Activated CD4-positive, alpha-beta T cell treated with anti-CD3 and anti-CD28 coated beads, Interleukin-2, Interleukin-6, amounts not matched to agents 100 ng/mL and 50 ng/mL, durations not matched to agents 16 hours and 8 hours (primary cell): ENCODE measurements at regions not wholly inside any gene's neighbourhood (a gene's known extent, or its start where the extent isn't known, plus 50 kb on each side); places are given as distances from the start of the nearest gene placed in this dataset.
"Not testable (repeated sequence)": the region's sequence is repeated elsewhere in the genome, so short reads cannot be mapped to it uniquely, and the experiment has no call there.

ENCODE experiments used
- DNase-seq: peaks from one replicate; pipeline ENCODE4 v3.0.0-alpha.2; 2020

DNA sequence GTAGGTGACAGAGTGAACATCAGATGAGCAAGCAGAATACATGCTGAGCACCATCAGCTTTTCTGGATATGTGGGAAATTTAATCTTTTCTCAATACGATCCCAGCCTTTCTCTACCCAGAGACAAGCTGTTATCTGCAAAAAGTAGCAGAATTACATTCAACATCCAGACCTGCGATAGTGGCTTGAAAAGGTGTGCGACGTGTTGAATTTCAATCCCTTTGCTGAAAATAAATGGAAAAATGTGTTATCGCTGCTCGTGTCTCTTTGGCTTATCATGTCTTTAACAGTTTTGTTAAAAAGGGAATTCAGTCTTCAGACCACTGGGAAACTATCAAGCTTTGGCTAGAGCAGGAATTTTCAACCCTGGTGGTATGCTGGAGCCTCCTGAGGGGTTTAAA lies 98.8 kb upstream of the FAM20A start:
- no peak for DNase-seq

DNA sequence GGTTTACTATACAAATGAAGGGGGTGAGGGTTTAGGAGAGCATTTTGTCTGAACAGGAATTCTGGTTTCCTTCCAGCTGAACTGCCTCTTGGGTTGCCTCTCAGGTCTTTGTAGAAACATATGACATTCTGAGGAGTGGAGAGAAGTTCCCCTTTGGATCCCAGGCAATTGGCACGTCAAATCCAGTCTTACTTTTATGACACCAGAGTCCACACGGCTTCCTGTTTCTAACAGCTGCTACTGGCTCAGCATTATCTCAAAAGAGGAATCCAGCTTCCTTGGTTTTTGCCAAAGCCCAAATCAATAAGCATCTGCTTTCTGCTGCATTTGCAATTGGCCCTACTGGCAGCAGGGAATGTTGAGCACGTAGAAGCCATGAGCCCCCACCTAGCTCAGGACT lies 97.6 kb upstream of the FAM20A start:
- DNase-seq = no peak

DNA sequence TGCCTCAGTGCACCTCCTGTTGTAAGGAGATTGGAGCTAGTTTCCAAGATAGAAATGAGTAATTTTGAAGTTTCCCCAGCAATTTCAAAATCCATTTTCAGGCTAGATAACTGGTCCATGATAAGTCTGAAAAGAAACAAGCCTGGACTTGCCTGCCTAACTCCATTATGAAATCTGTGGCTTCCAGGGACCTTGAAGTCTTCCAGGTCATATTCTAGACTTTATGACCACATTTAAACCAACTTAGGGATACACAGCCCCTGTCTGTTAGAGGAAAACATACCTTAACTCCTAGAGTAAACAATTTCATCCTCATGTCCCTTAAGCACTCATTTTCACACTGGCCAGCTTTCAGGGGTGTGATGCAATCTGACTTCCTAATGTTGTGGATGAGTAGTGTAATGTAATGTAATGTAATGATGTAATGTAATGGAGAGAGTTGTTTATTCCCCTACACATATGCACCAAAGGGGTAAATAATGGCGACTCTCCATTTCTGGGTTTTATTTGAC lies 96.7 kb upstream of the FAM20A start:
- no peak for DNase-seq

DNA sequence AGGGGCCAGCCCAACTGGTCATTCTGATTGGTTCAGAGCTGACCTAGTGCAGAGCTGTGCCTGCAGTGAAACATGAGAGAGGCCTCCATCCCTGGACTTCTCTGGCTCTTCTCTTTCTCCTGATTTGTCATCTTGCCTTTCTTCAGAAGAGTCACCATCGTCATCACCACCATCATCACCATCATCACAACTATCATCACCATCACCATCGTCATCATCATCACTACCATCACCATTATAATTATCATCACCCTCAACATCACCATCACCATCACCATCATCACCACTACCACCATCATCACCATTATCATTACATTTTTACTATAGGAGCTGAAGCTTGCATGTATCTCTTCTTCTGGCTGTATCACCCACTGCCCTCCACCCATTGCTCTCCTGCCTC lies 94.5 kb upstream of the FAM20A start:
- no peak for DNase-seq

DNA sequence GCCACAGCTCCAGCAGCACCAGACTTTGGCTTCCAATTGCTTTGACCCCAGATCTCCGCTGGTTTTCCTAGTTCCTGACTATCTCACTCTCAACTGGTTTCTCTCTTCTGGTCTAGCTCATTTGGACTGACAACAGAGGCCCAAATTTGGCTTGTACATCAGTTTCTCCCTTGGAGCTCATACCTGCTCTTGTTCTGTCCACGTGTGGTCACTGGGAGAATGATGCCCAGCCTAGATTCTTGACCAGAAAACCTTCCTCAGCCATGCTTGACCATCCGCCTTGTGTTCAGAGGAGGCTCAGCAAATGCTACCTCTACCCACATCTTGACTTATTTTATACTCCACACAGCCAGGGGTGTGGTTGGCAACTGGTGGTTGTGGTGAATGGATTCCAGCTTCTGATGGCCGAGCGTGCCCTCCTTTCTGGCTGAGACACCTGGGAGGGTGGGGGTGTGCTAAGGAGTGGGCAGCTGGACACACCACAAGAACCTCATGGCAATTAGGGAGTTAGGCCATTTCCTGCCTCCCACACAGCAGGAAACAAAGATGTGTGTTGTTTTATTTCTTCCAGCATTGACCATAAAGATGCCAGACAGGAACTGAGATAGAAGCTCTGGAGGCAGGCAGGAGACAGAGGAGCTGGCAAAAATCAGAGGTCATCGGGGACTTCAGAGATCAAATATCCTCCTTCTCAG lies 93.8 kb upstream of the FAM20A start:
- DNase-seq = no peak

DNA sequence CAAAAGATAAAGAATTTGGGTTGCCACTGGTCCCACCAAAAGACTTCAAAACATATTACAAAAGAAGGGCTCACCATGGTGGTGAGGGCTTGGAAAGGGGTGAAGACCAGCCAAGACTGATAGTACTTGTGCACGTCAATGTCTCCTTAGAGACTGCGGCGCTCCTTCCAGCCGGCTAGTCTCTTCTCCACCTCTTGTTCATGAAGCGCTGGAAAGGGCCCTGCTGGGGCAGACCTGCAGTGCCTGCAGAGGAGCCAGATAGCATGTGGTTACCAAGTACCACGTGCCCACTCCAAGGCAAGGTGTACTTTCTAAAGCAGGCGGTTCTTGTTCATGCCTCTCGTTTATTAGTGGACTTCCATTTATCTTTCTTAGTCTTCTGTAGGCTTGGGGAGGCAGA lies 92.7 kb upstream of the FAM20A start:
- no peak for DNase-seq

DNA sequence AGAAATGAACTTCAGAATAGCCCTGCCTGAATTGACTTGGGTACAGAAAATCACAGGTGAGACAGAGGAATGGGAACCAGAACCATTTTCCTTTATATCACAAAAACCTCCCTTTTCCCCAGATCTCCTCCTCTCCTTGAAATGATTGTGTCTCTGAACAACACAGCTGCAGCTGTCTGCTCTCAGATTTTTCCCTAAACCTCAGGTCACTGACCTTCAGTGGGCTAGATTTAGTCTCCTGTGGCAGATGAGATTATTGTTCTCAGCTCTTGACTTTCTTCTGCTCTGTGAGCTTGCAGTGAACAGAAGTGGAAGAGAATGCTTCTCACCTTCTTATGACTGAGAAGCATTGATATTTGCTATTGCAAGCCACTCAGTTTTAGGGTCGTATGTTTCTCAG lies 92.3 kb upstream of the FAM20A start:
- DNase-seq = no peak

DNA sequence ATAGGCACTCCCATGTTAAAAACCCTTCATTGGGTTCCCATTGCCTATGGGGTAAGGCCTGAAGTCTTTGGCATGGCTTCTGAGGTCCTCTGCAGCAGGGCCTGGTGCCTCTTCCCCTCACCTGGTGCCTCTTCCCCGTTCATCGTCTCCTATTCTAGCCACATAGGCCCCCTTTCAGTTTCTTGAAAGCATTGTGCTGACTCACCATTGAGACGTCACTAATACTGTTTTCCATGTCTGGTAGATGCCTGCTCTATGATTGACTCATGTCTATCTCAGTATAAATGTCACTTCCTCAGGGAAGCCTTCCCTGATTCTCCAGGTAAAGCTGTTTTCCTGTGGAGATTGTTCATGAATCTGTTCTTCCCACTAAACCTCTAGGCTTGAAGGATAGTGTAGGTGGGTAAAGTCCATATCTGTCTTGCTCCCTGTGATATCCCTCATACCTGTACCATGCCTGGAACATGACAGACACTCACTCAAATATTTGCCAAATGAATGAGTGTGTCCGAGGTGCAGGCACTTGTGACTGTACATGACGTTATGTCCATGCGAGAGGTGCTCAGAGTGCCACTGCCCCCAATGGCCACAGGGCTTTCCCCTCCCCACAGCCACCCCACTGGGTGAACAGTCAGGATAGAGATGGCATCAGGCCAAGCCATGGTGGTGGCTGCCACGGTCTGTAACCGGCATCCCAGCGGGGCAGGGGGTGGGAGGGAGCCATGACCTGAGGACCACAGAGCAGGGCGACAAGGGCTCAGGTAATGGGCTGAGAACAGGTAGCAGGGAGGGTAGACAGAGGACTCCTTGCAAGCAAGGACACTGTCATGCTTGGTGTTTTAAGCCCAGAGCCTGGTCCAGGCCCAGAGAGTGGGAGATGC lies 85.2 kb upstream of the FAM20A start:
- no peak for DNase-seq

DNA sequence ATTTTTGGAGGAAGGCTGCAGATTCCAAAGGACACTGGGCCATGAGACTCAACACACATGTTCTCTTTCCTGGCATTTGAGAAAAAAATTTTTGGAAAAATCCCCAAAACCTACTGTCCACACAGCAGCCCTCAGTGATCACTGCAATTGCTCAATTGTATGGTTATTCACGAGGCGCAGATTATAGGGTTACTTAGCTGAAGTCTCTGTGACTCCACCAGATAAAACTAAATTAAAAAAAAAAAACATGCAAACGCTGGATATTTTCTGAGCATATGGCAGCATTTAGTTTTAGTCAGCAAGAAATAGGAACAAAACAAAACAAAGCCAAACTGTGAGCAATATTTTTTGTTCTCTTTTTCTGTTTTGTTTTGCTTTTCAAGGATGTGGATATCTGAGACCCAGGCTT lies 83.8 kb upstream of the FAM20A start:
- DNase-seq = no peak

DNA sequence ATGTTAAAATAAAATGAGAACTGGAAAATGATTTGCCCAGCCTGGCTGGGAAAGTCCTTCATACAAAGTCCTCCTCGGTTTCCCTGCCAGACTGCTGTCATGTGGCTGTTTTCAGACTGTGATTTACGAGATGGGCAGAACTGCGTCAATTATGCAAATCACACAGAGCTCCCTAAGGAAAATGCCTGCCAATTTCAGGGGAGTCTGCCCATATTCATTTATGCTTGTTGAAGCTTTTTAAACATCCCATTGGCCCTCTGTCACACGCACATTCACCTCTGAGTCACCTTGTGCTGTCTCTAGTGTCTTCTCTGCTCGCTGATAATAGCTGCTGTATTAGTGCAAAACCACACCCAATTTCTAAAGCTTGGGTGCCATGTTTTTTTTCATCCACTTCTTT lies 81.7 kb upstream of the FAM20A start:
- DNase-seq = no peak

DNA sequence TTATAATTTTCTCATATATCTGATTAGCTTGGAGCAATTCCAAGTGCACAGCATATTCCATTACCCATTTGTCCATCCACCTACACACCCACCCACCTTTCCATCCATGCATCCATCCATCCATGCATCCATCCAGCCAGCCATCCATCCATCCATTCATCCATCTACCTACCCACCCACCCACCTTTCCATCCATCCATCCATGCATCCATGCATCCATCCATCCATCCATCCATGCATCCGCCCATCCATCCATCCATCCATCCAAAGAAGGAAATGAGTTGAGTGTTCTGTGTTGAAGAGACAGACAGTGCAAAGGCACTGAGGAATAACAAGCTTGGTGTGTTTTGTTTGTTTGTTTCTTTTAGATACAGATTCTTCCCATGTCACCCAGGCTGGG lies 78.7 kb upstream of the FAM20A start:
- DNase-seq = no peak

DNA sequence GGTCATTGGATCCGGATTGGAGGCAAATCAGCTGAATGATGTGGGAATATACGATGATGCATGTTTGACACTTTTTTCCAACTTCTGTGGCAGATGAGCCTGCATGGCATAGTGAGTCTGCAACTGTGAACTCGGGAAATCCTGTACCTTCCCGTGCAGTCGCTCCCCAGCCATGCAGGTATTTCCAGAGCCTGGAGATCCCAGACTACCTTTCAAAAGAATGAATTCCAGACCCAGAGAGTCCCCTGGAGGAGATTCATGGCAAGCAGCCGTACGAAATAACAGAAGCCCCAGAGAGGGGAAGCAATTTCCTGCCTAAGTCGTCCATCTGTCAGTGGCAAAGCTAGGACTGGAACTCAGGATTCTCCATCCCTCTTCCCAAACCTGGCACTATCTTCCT lies 75.7 kb upstream of the FAM20A start:
- no peak for DNase-seq

DNA sequence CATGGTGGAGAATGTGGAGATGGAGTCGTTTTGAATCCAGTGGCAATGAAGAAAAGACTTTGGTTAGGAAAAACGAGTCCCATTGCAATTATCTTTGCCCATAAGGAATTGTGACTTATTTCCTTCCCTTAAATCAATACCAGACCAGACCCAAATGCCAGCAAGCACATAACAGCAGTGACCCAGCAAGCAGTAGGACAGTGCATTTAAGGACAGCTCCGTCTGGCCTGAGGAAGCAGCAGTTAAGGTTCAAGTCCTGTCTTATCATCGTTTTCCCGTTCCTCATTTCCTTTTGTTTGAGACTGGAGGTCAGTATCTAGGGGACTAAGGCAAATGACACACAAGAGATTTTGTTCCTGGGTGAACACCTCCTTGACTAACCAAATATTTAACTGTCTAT lies 74.6 kb upstream of the FAM20A start:
- DNase-seq = no peak

DNA sequence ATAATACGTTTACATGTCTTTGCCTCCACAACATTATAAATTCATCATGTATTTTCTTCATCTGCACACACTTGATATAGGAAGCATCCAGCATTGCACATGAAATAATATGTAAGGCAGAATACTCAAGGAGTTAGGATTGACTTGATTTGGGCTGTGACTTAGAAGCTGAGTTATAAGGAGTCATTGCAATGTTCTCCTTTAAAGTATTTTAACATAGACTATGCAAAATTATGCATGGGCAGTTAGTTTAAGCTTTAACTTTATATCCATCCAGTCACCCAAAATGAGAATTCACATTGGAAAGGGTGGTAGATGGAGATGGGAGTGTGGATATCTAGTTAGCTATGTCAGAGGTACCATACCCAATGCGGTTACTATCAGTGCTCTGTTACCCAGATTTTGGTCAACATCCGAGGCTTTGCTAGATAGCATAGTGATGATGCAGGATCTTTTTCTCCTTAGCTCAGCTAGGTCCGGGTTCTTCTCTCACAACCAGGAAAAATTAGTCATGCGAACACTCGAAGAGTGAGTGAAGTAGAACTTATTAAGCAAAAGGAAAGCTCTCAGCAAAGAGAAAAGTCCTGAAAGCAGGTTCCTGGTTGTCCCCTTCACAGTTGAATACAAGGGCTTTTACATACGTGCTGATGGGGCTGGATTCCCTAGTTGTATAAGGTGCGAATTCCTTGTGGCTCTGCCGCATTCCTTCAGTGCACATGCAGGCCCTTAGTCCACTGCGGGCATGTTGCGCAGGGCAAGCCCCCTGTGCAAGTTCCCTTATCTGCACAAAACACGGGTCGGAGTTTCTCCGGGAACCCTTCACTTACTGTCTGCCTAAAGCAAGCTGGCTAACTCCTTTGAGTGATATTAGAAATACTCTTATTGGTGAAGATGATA lies 73.1 kb upstream of the FAM20A start:
- DNase-seq = no peak

DNA sequence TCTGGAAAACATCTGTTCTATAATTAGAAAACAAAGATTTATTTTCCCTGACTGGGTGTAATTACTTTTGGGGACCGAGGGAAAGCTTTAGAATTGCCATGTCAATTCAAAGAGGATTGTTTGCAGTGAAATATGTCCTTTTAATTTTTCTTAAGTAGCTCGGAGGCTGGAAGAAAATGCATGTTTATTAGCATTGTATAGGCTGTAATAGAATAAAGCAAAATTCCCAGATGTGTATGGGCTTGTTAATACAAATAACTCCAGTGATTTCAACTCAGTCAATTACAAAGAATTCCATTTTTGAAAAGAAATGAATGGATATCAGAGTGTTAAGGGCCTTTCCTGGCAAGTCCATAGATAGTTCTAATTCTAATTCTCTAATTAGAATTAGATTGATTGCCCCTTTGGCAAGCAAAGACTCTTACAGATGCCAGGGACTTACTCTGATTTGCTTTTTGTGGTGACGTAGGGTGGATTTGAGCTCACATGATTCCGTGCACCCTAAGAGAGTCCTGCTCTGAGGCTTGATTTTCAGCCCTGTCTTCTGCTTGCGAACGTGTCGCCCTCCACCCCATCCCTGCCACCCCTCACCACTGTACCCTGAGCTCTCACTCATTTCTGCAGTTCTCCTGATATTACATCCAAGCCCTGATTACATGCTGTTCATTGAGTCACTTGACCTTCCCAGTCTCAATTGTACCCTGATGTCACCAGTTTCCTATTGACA lies 70.0 kb upstream of the FAM20A start:
- no peak for DNase-seq

DNA sequence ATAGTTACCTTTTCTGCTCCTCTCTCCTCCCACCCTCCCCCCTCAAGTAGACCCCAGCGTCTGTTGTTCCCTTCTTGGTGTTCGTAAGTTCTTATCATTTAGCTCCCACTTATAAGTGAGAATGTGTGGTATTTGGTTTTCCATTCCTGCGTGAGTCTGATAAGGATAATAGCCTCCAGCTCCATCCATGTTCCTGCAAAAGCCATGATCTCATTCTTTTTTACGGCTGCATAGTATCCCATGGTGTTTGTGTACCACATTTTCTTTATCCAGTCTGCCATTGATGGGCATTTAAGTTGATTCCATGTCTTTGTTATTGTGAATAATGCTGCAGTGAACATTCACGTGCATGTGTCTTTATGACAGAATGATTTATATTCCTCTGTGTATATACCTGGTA lies 65.3 kb upstream of the FAM20A start:
- not testable (repeated sequence) for DNase-seq

DNA sequence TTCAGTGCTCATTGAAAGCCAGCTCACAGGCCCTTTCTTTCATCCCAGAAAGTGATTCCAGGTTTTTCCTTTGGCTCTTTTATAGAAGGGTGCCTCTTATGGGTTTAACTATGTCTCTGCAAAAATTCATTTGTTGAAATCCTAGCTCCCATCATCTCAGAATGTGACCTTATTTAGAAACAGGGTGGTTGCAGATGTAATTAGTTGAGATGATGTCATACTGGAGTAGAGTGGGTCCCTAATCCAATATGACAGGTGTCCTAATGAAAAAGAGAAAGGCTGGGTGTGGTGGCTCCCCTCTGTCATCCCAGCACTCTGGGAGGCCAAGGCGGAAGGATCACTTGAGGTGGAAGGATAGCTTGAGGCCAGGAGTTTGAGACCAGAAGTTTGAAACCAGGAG lies 64.2 kb upstream of the FAM20A start:
- no peak for DNase-seq

DNA sequence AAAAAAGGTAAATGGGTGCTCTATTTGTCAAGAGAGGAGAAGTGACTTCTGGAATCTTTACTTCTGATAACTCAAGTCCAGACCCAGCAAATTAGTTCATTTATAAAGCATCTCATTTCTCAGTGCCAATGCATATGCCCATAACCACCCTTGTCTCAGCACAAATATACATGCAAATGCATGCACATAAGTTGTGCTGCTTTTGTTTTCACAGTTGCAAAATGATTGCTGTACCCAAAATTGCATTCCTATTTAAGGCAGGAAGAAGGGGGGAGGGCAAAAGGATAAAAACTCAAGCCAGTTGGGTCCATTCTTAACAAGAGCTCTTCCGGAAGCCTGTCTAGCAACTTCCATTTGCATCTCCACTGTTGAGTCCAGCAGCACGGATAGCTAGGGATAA lies 61.3 kb upstream of the FAM20A start:
- DNase-seq = no peak

DNA sequence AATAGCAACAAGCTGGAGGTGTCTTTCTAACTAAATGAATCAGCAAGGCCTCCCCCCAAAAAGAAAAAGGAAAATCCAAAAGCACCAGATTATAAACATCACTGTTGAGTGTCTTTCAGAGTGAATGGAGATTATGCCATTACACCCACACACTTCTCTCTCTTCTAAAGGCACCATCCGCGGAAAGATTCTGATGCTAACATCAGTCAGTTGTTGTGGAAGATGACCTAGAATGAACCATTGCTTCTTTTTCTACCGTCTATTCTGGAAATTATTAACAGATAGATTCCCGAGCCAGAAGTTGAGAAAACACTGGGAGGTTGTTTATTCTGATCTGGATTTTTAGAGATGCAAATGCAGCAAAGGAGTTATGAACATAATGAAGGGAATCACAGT lies 60.9 kb upstream of the FAM20A start:
- no peak for DNase-seq

DNA sequence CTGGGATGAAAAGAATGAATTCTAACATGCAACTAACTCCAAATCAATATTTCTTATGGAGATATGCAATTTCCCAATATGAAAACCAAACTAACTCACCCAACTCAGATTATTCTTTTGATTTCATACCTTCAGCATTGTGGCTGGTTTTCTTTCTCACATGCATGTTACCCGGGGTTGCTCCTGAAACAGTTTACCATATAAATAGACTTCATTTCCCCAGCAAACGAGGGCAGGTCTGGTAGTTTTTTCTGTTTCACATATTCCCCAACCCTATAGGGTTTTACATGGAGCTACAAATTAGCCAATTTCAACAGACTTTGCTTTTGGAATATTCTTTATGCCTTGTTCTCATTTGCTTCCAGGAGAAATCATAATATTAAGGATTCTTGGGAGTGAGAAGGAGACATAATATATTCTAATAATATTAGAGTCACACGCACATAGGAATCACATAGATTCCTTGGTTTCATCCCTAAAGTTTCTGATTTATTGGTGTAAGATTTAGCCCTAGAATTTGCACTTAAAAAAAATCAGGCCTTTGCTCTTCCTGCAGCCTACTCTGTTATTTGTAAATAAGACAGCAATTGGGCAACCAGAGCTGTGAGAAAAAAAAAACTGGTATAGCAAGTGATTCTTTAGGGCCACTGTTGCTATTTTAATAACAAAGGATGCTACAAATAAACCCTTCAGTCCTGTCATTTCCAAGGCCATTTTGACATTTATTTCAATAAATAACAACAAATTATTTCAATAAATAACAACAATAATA lies 60.3 kb upstream of the FAM20A start:
- DNase-seq = no peak

DNA sequence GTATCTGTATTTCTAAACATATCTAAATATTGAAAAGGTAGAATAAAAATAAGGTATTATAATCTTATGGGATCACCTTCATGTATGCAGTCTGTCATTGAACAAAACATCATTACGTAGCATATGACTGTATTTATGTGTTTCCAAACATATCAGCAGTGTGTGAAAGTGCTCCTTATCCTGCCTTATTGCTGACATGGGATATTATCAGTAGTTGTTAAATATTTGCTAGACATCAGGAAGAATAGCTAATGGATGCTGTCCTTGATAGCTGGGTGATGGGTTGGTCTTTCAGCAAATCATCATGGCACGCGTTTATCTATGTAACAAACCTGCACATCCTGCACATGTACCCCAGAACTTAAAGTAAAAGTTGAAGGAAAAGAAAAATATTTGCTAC lies 59.1 kb upstream of the FAM20A start:
- DNase-seq = no peak
